Stimulated activated CD4-positive, alpha-beta T cell treated with anti-CD3 and anti-CD28 coated beads, Interleukin-2, amount 100 ng/mL, for 24 hours (primary cell): ENCODE measurements at regions not wholly inside any gene's neighbourhood (a gene's known extent, or its start where the extent isn't known, plus 50 kb on each side); places are given as distances from the start of the nearest gene placed in this dataset.
"Not testable (repeated sequence)": the region's sequence is repeated elsewhere in the genome, so short reads cannot be mapped to it uniquely, and the experiment has no call there.

Source experiments
- DNase-seq, 2 donors: peaks; one replicate each; pipeline ENCODE4 v3.0.0-alpha.2; 2020

- no peak for DNase-seq
Measured at GRCh38 chr9:117775591-117775990, 71.4 kb downstream of the TLR4 start.

GRCh38 chr9:117777823-117778222 lies 73.6 kb downstream of the TLR4 start:
- no peak for DNase-seq

GRCh38 chr9:117779760-117780159 lies 75.6 kb downstream of the TLR4 start:
- no peak for DNase-seq

GRCh38 chr9:117782931-117783788 lies 79.0 kb downstream of the TLR4 start:
- peak; percentile 43 to 49 for DNase-seq

GRCh38 chr9:117783828-117784227 lies 79.6 kb downstream of the TLR4 start:
- DNase-seq, result peak in 1 of 2 donors; percentile 2

GRCh38 chr9:117784996-117785395 lies 80.8 kb downstream of the TLR4 start:
- DNase-seq, result no peak

- DNase-seq, result no peak
Measured at GRCh38 chr9:117787746-117788145, 83.5 kb downstream of the TLR4 start.

- DNase-seq, result no peak
Measured at GRCh38 chr9:117795271-117795670, 91.1 kb downstream of the TLR4 start.

GRCh38 chr9:117796681-117797080 lies 92.5 kb downstream of the TLR4 start:
- DNase-seq, result no peak

- DNase-seq, result no peak
Measured at GRCh38 chr9:117800389-117800788, 96.2 kb downstream of the TLR4 start.

GRCh38 chr9:117809751-117810150 lies 105.5 kb downstream of the TLR4 start:
- no peak for DNase-seq

- no peak for DNase-seq
Measured at GRCh38 chr9:117815315-117815714, 111.1 kb downstream of the TLR4 start.

- no peak for DNase-seq
Measured at GRCh38 chr9:117815948-117816347, 111.7 kb downstream of the TLR4 start.

GRCh38 chr9:117821954-117822353 lies 117.8 kb downstream of the TLR4 start:
- DNase-seq, result no peak

GRCh38 chr9:117823576-117823975 lies 119.4 kb downstream of the TLR4 start:
- no peak for DNase-seq

GRCh38 chr9:117825609-117826347 lies 121.6 kb downstream of the TLR4 start:
- peak; percentile 21 to 39 for DNase-seq

GRCh38 chr9:117826837-117827236 lies 122.6 kb downstream of the TLR4 start:
- DNase-seq, result no peak

- DNase-seq, result no peak
Measured at GRCh38 chr9:117827456-117827855, 123.3 kb downstream of the TLR4 start.

GRCh38 chr9:117828466-117828865 lies 124.3 kb downstream of the TLR4 start:
- no peak for DNase-seq

GRCh38 chr9:117835798-117836197 lies 131.6 kb downstream of the TLR4 start:
- DNase-seq, result no peak

GRCh38 chr9:117839862-117840261 lies 135.7 kb downstream of the TLR4 start:
- no peak for DNase-seq

GRCh38 chr9:117851836-117852461 lies 147.7 kb downstream of the TLR4 start:
- not testable (repeated sequence) for DNase-seq

GRCh38 chr9:117858561-117858960 lies 154.4 kb downstream of the TLR4 start:
- DNase-seq, result no peak

GRCh38 chr9:117860849-117861248 lies 156.6 kb downstream of the TLR4 start:
- DNase-seq, result no peak
